ENCODE measurements at regions not wholly inside any gene's neighbourhood (a gene's known extent, or its start where the extent isn't known, plus 50 kb on each side); places are given as distances from the start of the nearest gene placed in this dataset.

DNA sequence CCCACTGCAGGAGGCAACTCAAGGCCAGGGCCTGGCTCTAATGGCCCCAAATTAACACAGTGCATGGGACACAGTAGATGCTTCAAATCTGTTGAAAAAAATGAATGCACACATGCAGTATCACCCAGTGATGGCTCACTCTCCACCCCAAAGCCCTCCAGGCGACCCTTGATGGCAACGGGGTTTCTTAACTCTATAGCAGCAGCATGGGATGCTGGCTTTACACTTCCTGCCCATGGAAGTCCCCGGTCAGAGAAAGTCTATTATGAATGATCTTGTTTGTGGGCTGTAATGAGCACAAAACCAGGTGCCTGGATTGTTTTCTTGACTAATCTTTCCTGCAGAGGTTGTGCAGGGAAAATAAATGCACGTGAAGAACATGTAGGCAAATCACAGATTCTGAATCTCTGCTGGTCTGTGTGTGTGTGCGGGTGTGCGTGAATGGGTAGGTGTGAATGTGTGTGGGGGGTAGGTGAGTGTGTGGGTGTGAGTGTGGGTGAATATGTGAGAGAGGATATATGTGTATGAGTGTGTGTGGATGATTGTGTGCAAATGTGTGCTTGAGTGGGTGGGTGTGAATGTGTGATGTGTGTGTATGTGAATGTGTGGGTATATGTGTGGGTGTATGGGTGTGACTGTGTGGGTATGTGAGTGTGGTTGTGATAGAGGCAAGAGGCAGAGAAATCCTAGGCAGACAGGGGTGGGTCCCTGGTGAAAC lies 60.1 kb upstream of the MLN start:
- no peak for DNase-seq

- no peak for DNase-seq
Measured at GRCh38 chr6:33863084-33863483, 59.3 kb upstream of the MLN start.

DNA sequence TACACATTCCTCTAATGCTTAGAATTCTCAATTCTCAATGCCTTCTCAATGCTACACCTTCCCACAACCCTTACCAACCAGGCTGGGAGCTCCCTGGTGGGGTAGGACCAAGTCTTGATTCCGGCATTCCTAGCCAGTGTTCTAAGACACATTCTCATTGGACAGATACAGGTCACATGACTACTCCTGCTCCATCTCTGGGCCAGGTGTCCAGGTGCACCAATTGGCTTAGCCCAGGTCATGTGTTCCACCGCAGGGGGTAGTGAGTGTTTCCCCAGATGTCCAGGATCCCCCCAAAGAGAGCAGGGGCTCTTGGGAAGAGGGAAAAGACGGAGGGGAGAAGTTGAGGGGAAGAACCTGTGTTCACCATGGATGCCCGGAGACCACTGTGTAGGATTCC lies 58.7 kb upstream of the MLN start:
- DNase-seq, result no peak

GRCh38 chr6:33861722-33862121 lies 57.9 kb upstream of the MLN start:
- no peak for DNase-seq

- DNase-seq, result no peak
Measured at GRCh38 chr6:33860706-33861474, 57.1 kb upstream of the MLN start.

GRCh38 chr6:33860006-33860405 lies 56.2 kb upstream of the MLN start:
- no peak for DNase-seq

DNA sequence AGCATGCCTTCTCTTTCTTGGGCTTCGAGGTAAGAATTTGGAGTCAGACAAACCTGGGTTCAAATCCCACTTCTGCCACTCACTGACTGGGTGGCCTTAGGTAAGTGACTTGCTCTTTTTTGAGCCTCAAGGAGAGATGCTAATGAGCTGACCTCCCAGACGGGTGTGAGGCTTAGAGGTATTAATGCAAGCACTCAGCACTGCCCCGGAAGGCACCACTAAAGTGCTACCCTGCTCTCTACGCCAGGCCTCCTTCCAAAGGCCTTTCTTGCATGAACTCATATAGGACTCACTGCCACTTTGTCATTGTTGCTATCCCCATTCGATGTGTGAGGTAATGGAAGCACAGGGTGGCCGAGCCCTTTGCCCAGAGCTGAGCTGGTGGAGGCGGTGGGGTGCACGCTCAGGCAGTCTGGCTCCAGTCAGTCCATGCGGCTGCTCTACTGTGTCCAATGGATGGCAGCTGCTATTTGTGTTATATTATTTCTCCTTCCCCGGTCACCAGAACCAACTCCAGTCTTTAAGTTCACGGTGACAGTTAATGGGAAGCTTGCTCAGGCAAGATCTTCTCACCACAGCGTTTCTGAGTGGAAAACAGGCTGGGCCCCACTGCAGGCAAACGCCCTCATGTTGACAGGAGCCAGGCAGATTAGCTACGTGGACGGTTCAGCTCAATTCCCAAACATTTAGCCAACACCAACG lies 55.2 kb upstream of the MLN start:
- no peak for DNase-seq

DNA sequence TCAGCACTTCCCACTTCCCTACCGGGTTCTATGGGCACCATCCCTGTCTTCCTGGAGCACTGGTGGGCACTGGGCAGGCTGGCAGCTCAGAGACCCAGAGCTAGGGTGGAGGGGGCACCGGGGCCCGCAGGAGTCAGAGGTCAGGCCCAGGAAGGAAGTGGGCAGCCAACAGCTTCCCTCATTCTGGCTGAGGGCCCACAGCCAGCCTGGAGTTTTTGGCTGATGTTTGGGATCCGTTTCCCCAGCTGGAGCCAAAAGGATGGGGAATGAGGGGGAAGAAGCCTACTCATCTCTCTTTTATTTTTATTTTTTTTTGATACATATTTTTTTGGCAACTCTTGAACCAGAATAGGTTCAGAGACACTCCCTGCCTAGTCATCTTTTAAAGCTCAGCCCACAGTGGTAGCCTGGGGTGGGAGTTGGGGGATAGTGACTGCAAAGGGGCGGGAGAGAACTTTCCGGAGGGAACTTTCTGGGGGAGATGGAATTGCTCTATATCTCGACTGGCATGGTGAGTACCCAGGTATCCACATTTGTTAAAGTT lies 54.2 kb upstream of the MLN start:
- DNase-seq, result no peak

- peak; percentile 56 to 59 for DNase-seq
Measured at GRCh38 chr6:33857093-33857931, 53.5 kb upstream of the MLN start.

DNA sequence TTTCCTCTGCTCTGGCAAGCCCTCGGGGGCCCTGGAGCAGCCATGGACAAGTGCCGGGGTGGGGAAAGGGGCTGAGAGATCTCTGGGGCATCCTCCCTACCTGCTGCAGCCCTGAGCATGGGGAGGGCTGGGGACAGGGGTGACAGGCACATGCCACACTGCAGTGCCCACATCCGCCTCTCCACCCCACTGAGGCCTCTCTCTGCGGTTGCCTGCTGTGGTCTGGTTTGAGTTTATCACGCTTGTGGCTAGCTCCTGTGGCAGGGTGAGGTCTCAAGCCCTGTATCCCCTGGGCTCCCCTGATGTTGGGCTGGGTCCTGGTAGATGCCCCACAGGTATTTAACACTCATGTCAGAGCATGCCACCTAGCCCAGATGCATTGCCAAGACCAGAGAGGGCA lies 52.9 kb upstream of the MLN start:
- no peak for DNase-seq

GRCh38 chr6:33856031-33856590 lies 52.3 kb upstream of the MLN start:
- no peak for DNase-seq

DNA sequence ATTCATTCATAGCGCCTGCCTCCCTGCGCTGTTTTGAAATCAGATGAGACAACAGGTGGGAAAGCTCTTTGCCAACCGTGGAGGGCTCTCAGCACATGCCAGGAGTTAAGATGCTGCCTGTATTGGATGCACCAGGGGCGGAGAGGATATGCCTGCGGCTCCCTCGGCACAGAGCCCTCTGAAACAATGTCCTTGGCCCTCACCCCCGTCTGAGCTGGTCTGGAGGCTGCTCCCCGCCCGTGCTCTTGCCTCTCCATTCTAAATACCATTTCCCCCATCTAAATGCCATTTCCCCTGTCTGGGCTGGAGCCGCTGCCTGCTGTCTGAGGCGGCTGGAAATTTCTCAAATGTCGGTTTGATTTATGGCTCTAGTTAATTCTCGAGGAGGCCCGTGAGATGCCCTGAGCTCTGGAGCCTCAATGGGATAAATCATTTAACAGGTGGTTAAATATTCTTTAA lies 50.8 kb upstream of the MLN start:
- DNase-seq, result no peak

DNA sequence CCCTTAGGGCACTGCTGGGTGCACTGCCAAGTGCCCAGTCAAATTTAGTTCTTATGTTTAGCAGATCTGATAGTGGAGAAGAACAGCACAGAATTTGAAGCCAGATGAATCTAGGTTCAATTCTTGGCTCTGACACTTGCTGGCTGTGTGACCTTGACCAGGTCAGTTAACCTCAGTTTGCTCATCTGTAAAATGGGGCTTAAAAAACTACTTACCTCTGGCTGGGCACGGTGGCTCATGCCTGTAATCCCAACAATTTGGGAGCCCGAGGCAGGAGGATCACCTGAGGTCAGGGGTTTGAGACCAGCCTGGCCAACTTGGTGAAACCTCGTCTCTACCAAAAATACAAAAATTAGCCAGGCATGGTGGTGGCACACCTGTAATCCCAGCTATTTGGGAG lies 49.9 kb upstream of the MLN start:
- DNase-seq, result no peak

Measured in right lung (tissue), 2 donors.